Upper lobe of left lung (tissue), 4 donors: ENCODE measurements at regions not wholly inside any gene's neighbourhood (a gene's known extent, or its start where the extent isn't known, plus 50 kb on each side); places are given as distances from the start of the nearest gene placed in this dataset.

ENCODE experiments used
- EP300 ChIP-seq, 4 donors: sonication (generic); formaldehyde crosslinking; IDR thresholded peaks; one replicate each; pipeline ENCODE4 v1.5.1; 2017; ENCODE audit warnings: antibody characterized with exemption in 4 of 4, control low read depth in 2 of 4
- TF ChIP-seq, protein P1 (sequence below), 6 experiments: fragments of 450-650 bp in 4 of 6; fragments of 200-600 bp in 2 of 6; sonication (generic) in 2 of 6; IDR thresholded peaks; one replicate each; pipeline ENCODE4 v1.5.1; 2016 to 2019; ENCODE audit warnings: antibody characterized with exemption in 6 of 6

DNA sequence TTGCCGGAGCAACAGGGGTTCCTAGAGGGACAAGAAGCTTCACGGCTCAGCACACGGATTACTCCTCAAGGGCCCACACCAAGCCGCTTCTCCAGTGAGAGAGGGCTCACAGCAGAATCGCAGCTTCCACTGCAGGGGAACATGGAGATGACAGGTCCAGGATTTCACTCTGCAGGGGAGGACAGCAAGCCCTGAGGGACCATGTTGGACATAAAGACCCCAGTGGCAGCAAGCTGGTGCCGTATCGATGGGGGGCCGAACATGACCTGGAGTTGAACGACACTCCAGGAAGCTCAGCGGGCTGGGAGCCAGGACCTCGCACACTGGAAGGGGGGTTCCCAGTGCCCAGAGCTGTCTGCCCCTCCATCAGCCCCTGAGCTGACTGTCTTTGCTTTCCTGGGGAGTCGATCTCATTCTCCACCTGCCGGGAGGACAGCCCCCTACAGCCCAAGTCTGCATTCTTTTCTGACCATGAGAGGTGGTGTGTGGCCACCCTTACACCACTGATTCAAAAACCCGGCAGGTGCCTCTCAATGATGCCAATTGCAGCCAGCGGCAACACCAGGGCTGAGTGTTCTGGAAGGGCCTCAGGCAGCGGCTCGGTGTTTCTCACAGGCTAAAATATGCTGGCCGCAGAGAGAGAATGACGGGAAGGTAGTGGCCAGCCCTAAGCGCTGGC, 194.5 kb upstream of the CDH4 start:
- TF ChIP-seq, protein P1, sequence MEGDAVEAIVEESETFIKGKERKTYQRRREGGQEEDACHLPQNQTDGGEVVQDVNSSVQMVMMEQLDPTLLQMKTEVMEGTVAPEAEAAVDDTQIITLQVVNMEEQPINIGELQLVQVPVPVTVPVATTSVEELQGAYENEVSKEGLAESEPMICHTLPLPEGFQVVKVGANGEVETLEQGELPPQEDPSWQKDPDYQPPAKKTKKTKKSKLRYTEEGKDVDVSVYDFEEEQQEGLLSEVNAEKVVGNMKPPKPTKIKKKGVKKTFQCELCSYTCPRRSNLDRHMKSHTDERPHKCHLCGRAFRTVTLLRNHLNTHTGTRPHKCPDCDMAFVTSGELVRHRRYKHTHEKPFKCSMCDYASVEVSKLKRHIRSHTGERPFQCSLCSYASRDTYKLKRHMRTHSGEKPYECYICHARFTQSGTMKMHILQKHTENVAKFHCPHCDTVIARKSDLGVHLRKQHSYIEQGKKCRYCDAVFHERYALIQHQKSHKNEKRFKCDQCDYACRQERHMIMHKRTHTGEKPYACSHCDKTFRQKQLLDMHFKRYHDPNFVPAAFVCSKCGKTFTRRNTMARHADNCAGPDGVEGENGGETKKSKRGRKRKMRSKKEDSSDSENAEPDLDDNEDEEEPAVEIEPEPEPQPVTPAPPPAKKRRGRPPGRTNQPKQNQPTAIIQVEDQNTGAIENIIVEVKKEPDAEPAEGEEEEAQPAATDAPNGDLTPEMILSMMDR (IDR thresholded peaks at IDR 0.05) = no peak
- TF ChIP-seq EP300 (IDR thresholded peaks at IDR 0.05) = no peak
